CD4-positive, alpha-beta memory T cell (primary cell): ENCODE measurements at regions not wholly inside any gene's neighbourhood (a gene's known extent, or its start where the extent isn't known, plus 50 kb on each side); places are given as distances from the start of the nearest gene placed in this dataset.
"Not testable (repeated sequence)": the region's sequence is repeated elsewhere in the genome, so short reads cannot be mapped to it uniquely, and the experiment has no call there.

Experiments used
- CTCF ChIA-PET: fragments of 350-600 bp; sonication (Branson Sonifier 250); formaldehyde crosslinking; loops from one replicate; lab custom pipeline; 2021; ENCODE audit warnings: inconsistent platforms; ENCODE audit not compliant: partially characterized antibody; lab: Charles Lee
- POLR2A ChIA-PET: fragments of 350-600 bp; sonication (Branson Sonifier 250); formaldehyde crosslinking; loops from one replicate; lab custom pipeline; 2021; ENCODE audit not compliant: partially characterized antibody; lab: Charles Lee
- DNase-seq, 5 donors: peaks; one replicate each; pipeline versions ENCODE4 v3.0.0 to v3.0.0-alpha.2; 2020 to 2022; ENCODE audit warnings: mixed read lengths in 1 of 5
- H3K27ac ChIP-seq: one replicate; pipeline ENCODE4 v1.7.0; 2013; ENCODE audit warnings: low read depth, low read length
- H3K27me3 ChIP-seq: 2 replicates; pipeline ENCODE4 v1.7.0; 2013; ENCODE audit warnings: mild to moderate bottlenecking, low read length, moderate library complexity; ENCODE audit not compliant: insufficient read depth
- H3K36me3 ChIP-seq: 2 replicates; pipeline ENCODE4 v1.7.0; 2013; ENCODE audit warnings: mild to moderate bottlenecking, low read length, moderate library complexity; ENCODE audit not compliant: insufficient read depth
- H3K4me1 ChIP-seq: 2 replicates; pipeline ENCODE4 v1.7.0; 2013; ENCODE audit warnings: mild to moderate bottlenecking, low read length, moderate library complexity; ENCODE audit not compliant: insufficient read depth
- H3K4me3 ChIP-seq, 2 donors: one replicate each; pipeline ENCODE4 v1.7.0; 2013; ENCODE audit warnings: low read length in 2 of 2, mild to moderate bottlenecking in 1 of 2
- H3K9me3 ChIP-seq, 2 donors: one replicate each; pipeline ENCODE4 v1.7.0; 2013; ENCODE audit warnings: low read length in 2 of 2, control low read depth in 1 of 2; ENCODE audit not compliant: control insufficient read depth in 1 of 2
- H3K27ac Mint-ChIP-seq, 7 donors: one replicate each; pipeline ENCODE4 v1.8.0; 2020 to 2021; ENCODE audit warnings: mixed read lengths in 7 of 7, mild to moderate bottlenecking in 6 of 7, inconsistent platforms in 3 of 7, moderate library complexity in 3 of 7
- H3K27me3 Mint-ChIP-seq, 2 donors: one replicate each; pipeline ENCODE4 v1.8.0; 2020 to 2021; ENCODE audit warnings: mixed read lengths in 2 of 2
- H3K36me3 Mint-ChIP-seq, 2 donors: one replicate each; pipeline ENCODE4 v1.8.0; 2020 to 2021; ENCODE audit warnings: mixed read lengths in 2 of 2, inconsistent platforms in 1 of 2, mild to moderate bottlenecking in 1 of 2
- H3K4me1 Mint-ChIP-seq, 4 donors: one replicate each; pipeline ENCODE4 v1.8.0; 2020 to 2021; ENCODE audit warnings: mixed read lengths in 4 of 4, mild to moderate bottlenecking in 1 of 4
- H3K4me3 Mint-ChIP-seq, 8 donors: one replicate each; pipeline ENCODE4 v1.8.0; 2020 to 2021; ENCODE audit warnings: mixed read lengths in 8 of 8, mild to moderate bottlenecking in 7 of 8, moderate library complexity in 6 of 8, inconsistent platforms in 3 of 8
- H3K9me3 Mint-ChIP-seq, 8 donors: one replicate each; pipeline ENCODE4 v1.8.0; 2020 to 2021; ENCODE audit warnings: mixed read lengths in 8 of 8, mild to moderate bottlenecking in 5 of 8, inconsistent platforms in 3 of 8, moderate library complexity in 1 of 8
- intact Hi-C: fragments of 100-400 bp; cut with micrococcal nuclease; formaldehyde crosslinking; loops from one replicate; pipeline ENCODE4 v1.15.1; 2023

DNA sequence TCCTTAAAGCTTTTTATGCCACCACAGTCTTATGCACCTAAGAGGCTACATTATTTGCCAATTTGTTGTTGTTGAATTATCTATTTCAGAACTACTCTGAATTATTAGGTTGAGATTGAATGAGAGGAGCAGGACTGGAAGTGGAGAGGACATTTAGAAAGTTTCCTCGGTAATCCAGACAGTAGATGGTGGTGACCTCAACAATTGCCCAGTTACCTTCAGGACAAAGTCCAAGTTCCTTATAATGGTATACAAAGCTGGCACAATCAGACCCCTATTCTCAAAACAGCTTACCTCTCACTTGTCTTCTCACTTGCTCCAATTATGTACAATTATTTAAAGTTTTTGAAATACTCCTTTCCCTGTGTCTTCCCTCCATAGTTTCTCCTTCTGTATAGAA lies 93.3 kb upstream of the NBPF9 start:
- H3K27me3 Mint-ChIP-seq, H3K4me1 ChIP-seq, H3K27ac ChIP-seq, H3K9me3 ChIP-seq, H3K4me3 Mint-ChIP-seq, H3K9me3 Mint-ChIP-seq, H3K4me3 ChIP-seq, DNase-seq, CTCF ChIA-PET, POLR2A ChIA-PET, intact Hi-C loops, H3K27me3 ChIP-seq, H3K36me3 Mint-ChIP-seq, H3K36me3 ChIP-seq: not testable (repeated sequence)
- H3K4me1 Mint-ChIP-seq, result peaks cover 9 to 21% (median 14%) of the 10 kb centered on the region in 4 donors
- H3K27ac Mint-ChIP-seq, result peak overlapping the region in 2 of 7 donors; percentile 18 to 45

- H3K27me3 Mint-ChIP-seq, CTCF ChIA-PET, H3K4me1 ChIP-seq, H3K27ac Mint-ChIP-seq, H3K36me3 ChIP-seq, H3K9me3 ChIP-seq, intact Hi-C loops, H3K27ac ChIP-seq, POLR2A ChIA-PET, H3K4me3 ChIP-seq, H3K9me3 Mint-ChIP-seq, H3K36me3 Mint-ChIP-seq, DNase-seq, H3K27me3 ChIP-seq, H3K4me3 Mint-ChIP-seq: not testable (repeated sequence)
- peaks cover 9 to 21% (median 15%) of the 10 kb centered on the region in 4 donors for H3K4me1 Mint-ChIP-seq
Measured at GRCh38 chr1:149200567-149200966, 97.2 kb upstream of the NBPF9 start.

DNA sequence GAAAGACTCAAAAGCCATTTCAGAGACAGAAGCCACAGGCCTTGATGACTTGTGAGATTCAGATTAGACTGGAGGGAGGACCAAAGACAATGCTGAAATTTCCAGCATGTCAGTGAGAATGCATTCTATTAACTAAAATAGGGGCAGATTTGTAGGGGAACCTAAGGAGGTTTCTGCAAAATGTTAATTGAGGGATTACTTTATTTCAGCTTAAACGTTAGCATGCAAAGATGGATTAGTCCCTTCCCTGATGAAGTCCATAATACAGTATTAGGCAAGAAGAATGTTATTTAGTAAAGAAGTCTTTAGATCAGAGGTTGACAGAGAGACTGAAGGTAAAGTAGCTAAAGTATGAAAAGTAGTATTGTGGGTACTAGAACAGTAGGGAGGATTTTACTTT lies 98.9 kb upstream of the NBPF9 start:
- H3K9me3 Mint-ChIP-seq, result not testable (repeated sequence)

GRCh38 chr1:149204396-149204795 lies 101.0 kb upstream of the NBPF9 start:
- H3K4me3 Mint-ChIP-seq, H3K4me3 ChIP-seq, POLR2A ChIA-PET, H3K36me3 ChIP-seq, H3K4me1 Mint-ChIP-seq, H3K27ac Mint-ChIP-seq, H3K27ac ChIP-seq, H3K9me3 ChIP-seq, DNase-seq, H3K9me3 Mint-ChIP-seq, intact Hi-C loops, H3K36me3 Mint-ChIP-seq, H3K27me3 Mint-ChIP-seq, CTCF ChIA-PET, H3K27me3 ChIP-seq, H3K4me1 ChIP-seq: not testable (repeated sequence)

More for the DNA sequence above, 98.9 kb upstream of the NBPF9 start:
- H3K36me3 Mint-ChIP-seq, intact Hi-C loops, H3K9me3 ChIP-seq, H3K27ac Mint-ChIP-seq, POLR2A ChIA-PET, CTCF ChIA-PET, H3K27me3 ChIP-seq, H3K27me3 Mint-ChIP-seq, H3K4me3 Mint-ChIP-seq, H3K36me3 ChIP-seq, H3K27ac ChIP-seq, H3K4me3 ChIP-seq, DNase-seq, H3K4me1 ChIP-seq: not testable (repeated sequence)
- H3K4me1 Mint-ChIP-seq, result peaks cover 7 to 13% (median 10%) of the 10 kb centered on the region in 4 donors

GRCh38 chr1:149208836-149209235 lies 105.5 kb upstream of the NBPF9 start:
- H3K27me3 Mint-ChIP-seq, H3K4me3 ChIP-seq, CTCF ChIA-PET, H3K4me1 ChIP-seq, H3K9me3 Mint-ChIP-seq, H3K27ac Mint-ChIP-seq, H3K36me3 ChIP-seq, H3K4me1 Mint-ChIP-seq, H3K9me3 ChIP-seq, DNase-seq, intact Hi-C loops, POLR2A ChIA-PET, H3K27me3 ChIP-seq, H3K4me3 Mint-ChIP-seq, H3K36me3 Mint-ChIP-seq, H3K27ac ChIP-seq: not testable (repeated sequence)

GRCh38 chr1:149211757-149212420 lies 108.5 kb upstream of the NBPF9 start:
- H3K4me3 ChIP-seq, H3K27me3 ChIP-seq, H3K9me3 Mint-ChIP-seq, POLR2A ChIA-PET, H3K36me3 Mint-ChIP-seq, H3K9me3 ChIP-seq, DNase-seq, CTCF ChIA-PET, intact Hi-C loops, H3K4me3 Mint-ChIP-seq, H3K4me1 ChIP-seq, H3K4me1 Mint-ChIP-seq, H3K27ac ChIP-seq, H3K27me3 Mint-ChIP-seq, H3K36me3 ChIP-seq: not testable (repeated sequence)
- peak overlapping the region in 1 of 7 donors; percentile 78 for H3K27ac Mint-ChIP-seq

DNA sequence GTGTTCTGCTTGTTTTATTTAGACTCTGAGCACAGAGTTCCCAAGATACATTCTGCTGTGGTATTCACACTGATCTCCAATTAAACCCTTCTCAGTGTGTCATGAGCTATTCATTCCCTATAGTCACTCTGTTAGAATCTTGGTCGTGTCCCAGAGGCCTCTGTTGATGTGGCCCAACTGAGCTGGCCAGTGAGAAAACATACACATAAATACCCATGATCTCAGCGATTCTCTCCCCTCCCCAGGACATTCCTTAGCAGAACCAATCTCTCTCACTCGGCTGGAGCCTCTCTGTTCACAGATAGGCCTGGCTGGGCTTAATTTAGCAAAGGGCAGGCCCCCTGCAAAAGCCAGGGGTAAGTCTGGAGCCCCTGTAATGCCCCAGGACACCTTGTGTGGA lies 109.6 kb upstream of the NBPF9 start:
- CTCF ChIA-PET, DNase-seq, H3K4me3 Mint-ChIP-seq: not testable (repeated sequence)

GRCh38 chr1:149213673-149214072 lies 110.3 kb upstream of the NBPF9 start:
- H3K4me3 ChIP-seq, H3K27me3 ChIP-seq, POLR2A ChIA-PET, H3K36me3 Mint-ChIP-seq, CTCF ChIA-PET, H3K4me3 Mint-ChIP-seq, DNase-seq, H3K27ac Mint-ChIP-seq, H3K36me3 ChIP-seq, H3K4me1 Mint-ChIP-seq, intact Hi-C loops, H3K9me3 ChIP-seq, H3K27ac ChIP-seq, H3K9me3 Mint-ChIP-seq, H3K27me3 Mint-ChIP-seq, H3K4me1 ChIP-seq: not testable (repeated sequence)

More for the DNA sequence above, 109.6 kb upstream of the NBPF9 start:
- H3K27me3 Mint-ChIP-seq, H3K9me3 ChIP-seq, POLR2A ChIA-PET, H3K27ac Mint-ChIP-seq, H3K9me3 Mint-ChIP-seq, H3K27me3 ChIP-seq, H3K4me1 ChIP-seq, intact Hi-C loops, H3K36me3 ChIP-seq, H3K36me3 Mint-ChIP-seq, H3K4me1 Mint-ChIP-seq, H3K4me3 ChIP-seq, H3K27ac ChIP-seq: not testable (repeated sequence)
